ENCODE measurements at regions not wholly inside any gene's neighbourhood (a gene's known extent, or its start where the extent isn't known, plus 50 kb on each side); places are given as distances from the start of the nearest gene placed in this dataset.
"Not testable (repeated sequence)": the region's sequence is repeated elsewhere in the genome, so short reads cannot be mapped to it uniquely, and the experiment has no call there.

DNA sequence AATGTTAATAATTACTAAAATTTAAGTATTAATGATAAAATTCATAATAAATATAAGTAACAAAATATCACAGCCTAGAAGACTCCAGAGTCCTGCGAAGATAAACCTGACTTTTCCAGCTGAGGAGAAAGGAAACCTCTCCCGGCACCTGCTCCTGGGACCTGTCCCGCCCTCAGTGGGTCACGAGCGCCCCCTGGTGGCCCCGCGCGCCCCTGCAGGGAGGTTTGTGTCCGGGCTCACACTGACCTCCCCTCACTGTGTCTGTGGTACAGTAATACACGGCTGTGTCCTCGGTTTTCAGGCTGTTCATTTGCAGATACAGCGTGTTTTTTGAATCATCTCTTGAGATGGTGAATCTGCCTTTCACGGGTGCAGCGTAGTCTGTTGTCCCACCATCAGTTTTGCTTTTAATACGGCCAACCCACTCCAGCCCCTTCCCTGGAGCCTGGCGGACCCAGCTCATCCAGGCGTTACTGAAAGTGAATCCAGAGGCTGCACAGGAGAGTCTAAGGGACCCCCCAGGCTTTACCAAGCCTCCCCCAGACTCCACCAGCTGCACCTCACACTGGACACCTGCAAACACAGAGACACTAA is 627.1 kb downstream of the TMEM121 start:
- H4K91ac ChIP-seq (replicated peaks; ENCODE audit: insufficient read length, low read length); H2BK12ac ChIP-seq (ENCODE audit: low read depth, low read length); H2BK5ac ChIP-seq (ENCODE audit: low read depth, low read length); H3K79me2 ChIP-seq (ENCODE audit: control insufficient read depth in 1 of 2, insufficient read depth in 2 of 2, low read length in 2 of 2); H3K56ac ChIP-seq (replicated peaks; ENCODE audit: insufficient read length, low read depth, low read length); H2BK15ac ChIP-seq (ENCODE audit: low read length); H3K79me1 ChIP-seq (ENCODE audit: low read depth, low read length); H3K18ac ChIP-seq (ENCODE audit: extremely low read depth, low read length); POLR2A ChIA-PET (ENCODE audit: partially characterized antibody); H3K9ac ChIP-seq (replicated peaks in 1 of 4; ENCODE audit: extremely low read depth in 1 of 4, low read depth in 3 of 4, low read length in 3 of 4); H3K4me2 ChIP-seq (ENCODE audit: insufficient read depth in 1 of 2, low read depth in 2 of 2, low read length in 2 of 2); H3K23ac ChIP-seq (ENCODE audit: insufficient read length); H3K4me3 ChIP-seq (ENCODE audit: extremely low read depth in 1 of 4, insufficient read depth in 2 of 4, low read depth in 3 of 4, low read length in 4 of 4); H3K4me1 ChIP-seq (replicated peaks in 1 of 4; ENCODE audit: control insufficient read depth in 3 of 4, insufficient read depth in 4 of 4, low read length in 3 of 4); H2BK20ac ChIP-seq (ENCODE audit: low read length); H2BK120ac ChIP-seq (replicated peaks; ENCODE audit: low read depth, low read length); H3K4ac ChIP-seq (replicated peaks; ENCODE audit: insufficient read length, low read depth, low read length); H3K14ac ChIP-seq (ENCODE audit: insufficient read length); H3K27ac ChIP-seq (ENCODE audit: low read depth, low read length); H3K27me3 ChIP-seq (replicated peaks in 1 of 4; ENCODE audit: control insufficient read depth in 3 of 4, extremely low read depth in 1 of 4, insufficient read depth in 3 of 4, low read length in 3 of 4); FAIRE-seq; H3K23me2 ChIP-seq (ENCODE audit: low read depth, low read length); H4K8ac ChIP-seq (ENCODE audit: extremely low read depth, insufficient read depth, low read length); H4K20me1 ChIP-seq (replicated peaks in 1 of 2; ENCODE audit: control insufficient read depth in 1 of 2, insufficient read depth in 2 of 2, low read length in 2 of 2); H2AK5ac ChIP-seq (ENCODE audit: low read depth, low read length); H2AFZ ChIP-seq (ENCODE audit: low read length); H4K5ac ChIP-seq (ENCODE audit: insufficient read length, low read depth, low read length); H3K36me3 ChIP-seq (ENCODE audit: control insufficient read depth in 2 of 4, insufficient read depth in 4 of 4, low read length in 3 of 4); CTCF ChIA-PET (ENCODE audit: partially characterized antibody): not testable (repeated sequence)
- peak in 1 of 2 experiments; percentile 91 for DNase-seq (ENCODE audit: low read depth in 1 of 2, low spot score in 2 of 2)
- peaks cover 17 to 55% of the 10 kb centered on the region in 2 experiments for H3K9me3 ChIP-seq (ENCODE audit: insufficient read depth in 2 of 2, low read depth in 1 of 2, low read length in 1 of 2)
- peak; percentile 46 to 57 for TF ChIP-seq RAD21 (IDR thresholded peaks at IDR 0.05 in 1 of 2, conservative IDR thresholded peaks at IDR 0.05 in 1 of 2; ENCODE audit: low read depth in 2 of 2, low read length in 2 of 2)
- TF ChIP-seq, protein P1, sequence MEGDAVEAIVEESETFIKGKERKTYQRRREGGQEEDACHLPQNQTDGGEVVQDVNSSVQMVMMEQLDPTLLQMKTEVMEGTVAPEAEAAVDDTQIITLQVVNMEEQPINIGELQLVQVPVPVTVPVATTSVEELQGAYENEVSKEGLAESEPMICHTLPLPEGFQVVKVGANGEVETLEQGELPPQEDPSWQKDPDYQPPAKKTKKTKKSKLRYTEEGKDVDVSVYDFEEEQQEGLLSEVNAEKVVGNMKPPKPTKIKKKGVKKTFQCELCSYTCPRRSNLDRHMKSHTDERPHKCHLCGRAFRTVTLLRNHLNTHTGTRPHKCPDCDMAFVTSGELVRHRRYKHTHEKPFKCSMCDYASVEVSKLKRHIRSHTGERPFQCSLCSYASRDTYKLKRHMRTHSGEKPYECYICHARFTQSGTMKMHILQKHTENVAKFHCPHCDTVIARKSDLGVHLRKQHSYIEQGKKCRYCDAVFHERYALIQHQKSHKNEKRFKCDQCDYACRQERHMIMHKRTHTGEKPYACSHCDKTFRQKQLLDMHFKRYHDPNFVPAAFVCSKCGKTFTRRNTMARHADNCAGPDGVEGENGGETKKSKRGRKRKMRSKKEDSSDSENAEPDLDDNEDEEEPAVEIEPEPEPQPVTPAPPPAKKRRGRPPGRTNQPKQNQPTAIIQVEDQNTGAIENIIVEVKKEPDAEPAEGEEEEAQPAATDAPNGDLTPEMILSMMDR (IDR thresholded peaks at IDR 0.05; ENCODE audit: control extremely low read depth in 1 of 3, insufficient read depth in 1 of 3, low read depth in 1 of 3, low read length in 3 of 3) = peak; percentile 34 to 55 (median 42)
- WGBS, 2 experiments (ENCODE audit: extremely low coverage in 1 of 2, insufficient coverage in 1 of 2, insufficient read length in 1 of 2, insufficient replicate concordance in 2 of 2, low coverage in 1 of 2, low lambda C conversion rate in 2 of 2, missing lambda C conversion rate in 1 of 2) = 37% methylated on average over 16 of the region's 17 CpGs; no CpG with 5 or more reads in 1 of the 2 experiments

Data from H1 (cell line).